Heart right ventricle (tissue), 16 donors: ENCODE measurements at regions not wholly inside any gene's neighbourhood (a gene's known extent, or its start where the extent isn't known, plus 50 kb on each side); places are given as distances from the start of the nearest gene placed in this dataset.

Source experiments
- ATAC-seq, 8 donors: fragments of 200-7000 bp; cut with Tn5 transposase; one replicate each; pipeline ENCODE4 v1.9.1; 2020; ENCODE audit warnings: mild to moderate bottlenecking in 8 of 8, moderate library complexity in 8 of 8, moderate number of reproducible peaks in 1 of 8
- DNase-seq, 2 donors: peaks; one replicate each; pipeline ENCODE4 v3.0.0-alpha.2; 2020
- H3K27ac ChIP-seq, 10 donors: fragments of 200-600 bp; sonication (generic) in 2 of 10; one replicate each; pipeline versions ENCODE4 v1.5.0 to v1.8.0; 2020 to 2022; ENCODE audit warnings: mild to moderate bottlenecking in 3 of 10
- H3K27me3 ChIP-seq, 7 donors: fragments of 200-600 bp; one replicate each; pipeline ENCODE4 v1.8.0; 2021 to 2022; ENCODE audit warnings: mild to moderate bottlenecking in 2 of 7
- H3K36me3 ChIP-seq, 9 donors: fragments of 200-600 bp; sonication (generic) in 1 of 9; one replicate each; pipeline versions ENCODE4 v1.5.0 to v1.8.0; 2020 to 2022; ENCODE audit warnings: mild to moderate bottlenecking in 2 of 9
- H3K4me1 ChIP-seq, 9 donors: fragments of 200-600 bp; sonication (generic) in 1 of 9; one replicate each; pipeline versions ENCODE4 v1.5.0 to v1.8.0; 2020 to 2022; ENCODE audit warnings: mild to moderate bottlenecking in 4 of 9
- H3K4me3 ChIP-seq, 10 donors: fragments of 200-600 bp; sonication (generic) in 2 of 10; one replicate each; pipeline versions ENCODE4 v1.5.0 to v1.8.0; 2020 to 2022; ENCODE audit warnings: mild to moderate bottlenecking in 7 of 10, moderate library complexity in 2 of 10
- H3K9me3 ChIP-seq, 11 donors: fragments of 200-600 bp in 10 of 11; sonication (generic) in 2 of 11; one replicate each; pipeline versions ENCODE4 v1.5.0 to v1.8.0; 2013 to 2022; ENCODE audit warnings: mild to moderate bottlenecking in 2 of 11, control low read depth in 1 of 11, moderate library complexity in 1 of 11
- CTCF ChIP-seq, 9 donors: fragments of 200-600 bp; sonication (generic) in 2 of 9; IDR thresholded peaks; one replicate each; pipeline versions ENCODE4 v1.5.0 to v1.8.0; 2021 to 2022; ENCODE audit warnings: antibody characterized with exemption in 9 of 9, mild to moderate bottlenecking in 5 of 9, moderate library complexity in 1 of 9
- WGBS, 2 donors: extraction: QIAGEN DNeasy Blood & Tissue Kit; methylation state at CpG; one replicate each; pipeline ENCODE4 v1.1.7; 2013; ENCODE audit warnings: inconsistent platforms in 1 of 2; 5-methylcytosine and 5-hydroxymethylcytosine counted together
- intact Hi-C, 10 donors: fragments of 100-400 bp; cut with DNase I; formaldehyde crosslinking; loops; one replicate each; pipeline versions ENCODE4 v1.11.1 to v1.14.2; 2022
- donor health status: Arrhythmogenic right ventricular cardiomyopathy.
- donor health status: ischemic (EF 13 %, LVEDD 7.1; RV severe dilation, severe dysfunction).
- donor health status: healthy with polysubstance abuse.
- donor health status: DM: no; HTN: yes; CAD: no.
- donor health status: DM: no; HTN: no; CAD: no.
- donor health status: ischemic (EF 25% LVEDD 6.9; RV normal size, moderate dysfunction).
- donor health status: ischemic (EF 25% LVEDD 5.7; RV mildly dilated, moderate dysfunction).
- donor health status: healthy.
- donor health status: DM: yes; HTN: yes; CAD: no.
- donor health status: Ischemic cardiomyopathy.
- donor health status: ischemic (EF 35%, LVEDD 5.7; RV mildly dilated, moderate dysfunction).
- donor health status: nonischemic (EF 11% LVEDD 7.7; RV severe dilation, severe dysfunction).
- donor health status: DM: yes; HTN: yes; CAD: no.
- donor health status: PGD.
- donor health status: ischemic (EF 29% LVEDD 5.4; RV normal size, mild dysfunction).
- donor health status: nonischemic (EF 23%, LVEDD 6.1; RV moderate dilation, normal function).

GRCh38 chr12:74959657-74960056, 250.0 kb downstream of the KCNC2 start:
- no peaks in the 10 kb centered on the region for H3K36me3 ChIP-seq
- intact Hi-C loops = no loop called here
- DNase-seq = no peak
- 88 to 96% methylated on average over 2 of the region's 2 CpGs for WGBS, 2 donors
- H3K27ac ChIP-seq = no peak overlapping the region
- no peaks in the 10 kb centered on the region for H3K27me3 ChIP-seq
- H3K9me3 ChIP-seq = peaks cover 0 to 30% (median 14%) of the 10 kb centered on the region in 11 donors
- no peak overlapping the region for H3K4me3 ChIP-seq
- no peak for TF ChIP-seq CTCF (IDR thresholded peaks at IDR 0.05)
- no peaks in the 10 kb centered on the region for H3K4me1 ChIP-seq
- ATAC-seq = no peak

GRCh38 chr12:74963304-74963703, 246.3 kb downstream of the KCNC2 start:
- no peak for DNase-seq
- Histone ChIP-seq H3K4me1 (no peaks in the 10 kb centered on the region), H3K9me3 (peaks cover 0 to 5% (median 0%) of the 10 kb centered on the region in 11 donors), H3K36me3 (no peaks in the 10 kb centered on the region), H3K27me3 (no peaks in the 10 kb centered on the region), H3K4me3 (no peak overlapping the region), H3K27ac (no peak overlapping the region)
- no peak for TF ChIP-seq CTCF (IDR thresholded peaks at IDR 0.05)
- 87 to 89% methylated on average over 1 of the region's 1 CpG for whole genome bisulfite sequencing, 2 donors
- intact Hi-C loops = no loop called here
- no peak for ATAC-seq

- Histone ChIP-seq H3K27me3 (no peaks in the 10 kb centered on the region), H3K4me1 (no peaks in the 10 kb centered on the region), H3K27ac (no peak overlapping the region), H3K36me3 (no peaks in the 10 kb centered on the region), H3K9me3 (peaks cover 0 to 5% (median 0%) of the 10 kb centered on the region in 11 donors), H3K4me3 (no peak overlapping the region)
- intact Hi-C loops = no loop called here
- ATAC-seq (no peak), DNase-seq (no peak)
- WGBS, 2 donors = 82 to 84% methylated on average over 5 of the region's 5 CpGs
- no peak for TF ChIP-seq CTCF (IDR thresholded peaks at IDR 0.05)
Observed at GRCh38 chr12:74963867-74964331, 245.7 kb downstream of the KCNC2 start.

- H3K4me1 ChIP-seq = no peaks in the 10 kb centered on the region
- H3K27ac ChIP-seq = no peak overlapping the region
- no peak for ATAC-seq
- 64 to 71% methylated on average over 2 of the region's 2 CpGs for WGBS, 2 donors
- no peak overlapping the region for H3K4me3 ChIP-seq
- no peaks in the 10 kb centered on the region for H3K36me3 ChIP-seq
- intact Hi-C loops = no loop called here
- no peaks in the 10 kb centered on the region for H3K27me3 ChIP-seq
- TF ChIP-seq CTCF (IDR thresholded peaks at IDR 0.05) = no peak
- H3K9me3 ChIP-seq = peaks cover 0 to 5% (median 0%) of the 10 kb centered on the region in 11 donors
- no peak for DNase-seq
Observed at GRCh38 chr12:74964390-74964789, 245.2 kb downstream of the KCNC2 start.
